HG03558 (cell line): ENCODE measurements at regions not wholly inside any gene's neighbourhood (a gene's known extent, or its start where the extent isn't known, plus 50 kb on each side); places are given as distances from the start of the nearest gene placed in this dataset.

ENCODE experiments used
- ATAC-seq: cut with Tn5 transposase; IDR thresholded peaks from one replicate; pipeline ENCODE4 v1.9.1; 2021; ENCODE audit warnings: moderate number of reproducible peaks; ENCODE audit not compliant: unreplicated experiment; ENCODE audit errors: extremely low read depth

DNA sequence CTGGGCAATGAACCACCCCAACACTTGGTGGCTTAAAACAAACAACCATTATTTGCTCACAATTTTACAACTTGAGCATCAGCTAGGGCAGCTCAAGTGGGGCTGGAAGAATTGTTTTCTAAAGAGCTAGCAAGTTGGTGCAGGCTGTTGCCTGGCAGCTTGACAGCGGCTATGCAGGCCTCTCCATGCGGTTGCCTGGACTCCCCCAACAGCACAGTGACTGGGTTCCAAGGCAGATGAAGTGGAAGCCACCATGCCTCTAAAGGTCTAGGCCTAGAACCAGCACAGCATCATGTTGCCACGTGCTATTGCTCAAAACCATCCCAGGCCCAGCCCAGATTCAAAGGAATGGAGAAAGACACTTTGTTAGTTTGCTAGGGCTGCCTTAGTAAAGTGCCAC, 114.8 kb downstream of the BCOR start:
- ATAC-seq, result no peak

DNA sequence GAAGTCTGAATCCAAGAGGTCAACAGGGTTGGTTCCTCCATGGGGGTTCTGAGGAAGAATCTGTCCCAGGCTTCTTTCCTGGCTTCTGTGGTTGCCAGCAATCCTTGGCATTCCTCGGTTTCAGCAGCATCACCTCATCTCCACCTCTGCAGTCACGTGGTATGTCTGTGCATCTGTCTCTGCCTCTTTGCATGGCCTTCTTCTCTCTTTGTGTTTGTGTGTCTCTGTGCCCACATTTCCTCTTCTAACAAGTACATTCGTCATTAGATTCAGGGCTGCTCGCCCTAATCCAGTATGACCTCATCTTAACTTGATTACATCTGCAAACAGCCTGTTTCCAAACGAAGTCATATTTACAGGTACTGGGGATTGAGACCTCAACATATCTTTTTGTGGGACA, 114.0 kb downstream of the BCOR start:
- no peak for ATAC-seq

DNA sequence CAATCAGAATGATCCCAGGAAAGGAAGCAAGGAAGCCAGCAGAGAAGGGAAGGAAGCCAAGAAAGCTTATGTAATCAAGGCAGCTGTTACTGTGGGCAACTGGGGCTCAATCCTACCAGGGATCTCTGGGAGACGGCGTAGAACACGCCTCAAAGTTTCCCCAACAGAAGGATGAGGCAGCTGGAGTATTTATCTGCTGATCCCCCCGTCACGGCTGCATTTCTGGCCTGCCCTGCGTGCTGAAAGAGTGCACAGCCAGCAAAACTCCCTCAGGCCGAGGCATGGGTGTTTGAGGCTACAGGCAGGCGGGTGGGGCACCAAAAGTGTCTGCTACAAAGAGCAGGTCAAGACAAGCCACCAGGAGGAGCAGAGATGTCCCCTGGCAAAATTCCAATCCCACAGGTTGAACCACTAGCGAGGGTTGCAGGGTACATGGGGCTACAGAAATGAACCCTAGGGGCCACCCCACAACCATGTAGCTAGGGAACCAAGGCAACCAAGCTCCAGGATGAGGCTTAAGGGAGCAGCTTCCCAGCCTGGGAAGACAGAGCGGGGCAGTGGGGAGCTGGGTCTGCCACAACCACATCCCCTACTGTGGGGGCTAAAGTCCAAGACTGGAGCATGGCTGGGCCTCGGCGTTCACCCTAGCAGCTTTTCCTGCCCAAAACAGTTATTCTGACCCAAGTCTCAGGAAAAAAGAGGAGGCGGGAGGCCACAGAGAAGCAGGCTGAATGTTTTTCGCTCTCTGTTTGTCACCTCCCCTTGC, 113.4 kb downstream of the BCOR start:
- no peak for ATAC-seq

DNA sequence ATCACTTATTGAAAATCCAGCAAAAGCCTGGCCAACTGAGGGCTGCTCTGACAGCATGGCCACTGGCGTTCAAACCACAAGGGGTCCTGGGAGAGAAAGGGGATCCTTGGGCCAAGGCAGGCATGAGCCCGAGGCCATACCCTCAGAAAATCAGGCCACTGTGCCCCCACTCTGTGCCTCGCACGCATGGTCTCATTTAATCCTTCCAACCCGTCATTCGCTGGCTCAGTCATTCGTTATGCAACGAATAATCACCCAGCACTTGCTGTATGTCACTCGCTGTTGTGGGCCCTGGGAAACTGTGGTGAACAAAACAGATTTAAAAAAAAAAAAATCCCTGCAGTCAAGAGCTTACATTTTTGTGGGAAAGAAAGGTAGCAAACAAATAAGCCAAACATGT, 112.7 kb downstream of the BCOR start:
- ATAC-seq, result no peak

DNA sequence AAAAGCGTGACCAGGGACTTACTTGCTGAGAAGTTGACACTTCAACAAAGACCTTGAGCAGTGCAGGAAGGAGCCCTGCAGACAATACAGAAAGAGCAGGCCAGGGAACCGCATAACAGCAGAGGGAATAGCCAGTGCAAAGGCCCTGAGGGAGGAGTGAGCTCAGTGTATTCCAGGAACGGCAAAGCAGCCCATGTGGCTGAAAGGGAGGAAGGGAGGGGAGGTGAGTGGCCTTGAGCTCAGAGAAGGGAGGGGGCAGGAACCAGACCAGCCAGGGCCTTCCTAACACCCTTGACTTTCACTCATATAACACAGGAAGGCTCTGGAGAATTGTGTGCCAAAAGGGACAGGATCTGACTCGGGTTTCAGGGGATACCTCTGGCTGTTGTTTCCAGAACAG, 112.2 kb downstream of the BCOR start:
- ATAC-seq, result no peak

DNA sequence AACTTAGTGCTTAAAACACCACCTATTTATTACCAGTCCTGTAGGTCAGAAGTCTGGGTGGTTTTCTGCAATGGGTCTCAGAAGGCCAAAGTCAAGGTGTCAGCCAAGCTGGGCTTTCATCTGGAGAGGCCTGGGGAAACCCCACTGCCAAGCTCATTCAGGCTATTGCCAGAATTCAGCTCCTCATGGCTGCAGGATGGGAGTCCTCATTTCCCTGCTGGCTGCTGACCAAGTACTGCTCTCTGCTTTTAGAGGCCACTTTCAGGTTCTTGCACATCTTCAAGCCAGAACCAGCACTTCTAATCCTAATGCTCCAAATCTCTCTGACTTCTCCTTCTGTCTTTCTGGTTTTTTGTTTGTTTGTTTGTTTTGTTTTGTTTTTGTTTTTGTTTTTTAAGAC, 109.3 kb downstream of the BCOR start:
- ATAC-seq, result no peak

DNA sequence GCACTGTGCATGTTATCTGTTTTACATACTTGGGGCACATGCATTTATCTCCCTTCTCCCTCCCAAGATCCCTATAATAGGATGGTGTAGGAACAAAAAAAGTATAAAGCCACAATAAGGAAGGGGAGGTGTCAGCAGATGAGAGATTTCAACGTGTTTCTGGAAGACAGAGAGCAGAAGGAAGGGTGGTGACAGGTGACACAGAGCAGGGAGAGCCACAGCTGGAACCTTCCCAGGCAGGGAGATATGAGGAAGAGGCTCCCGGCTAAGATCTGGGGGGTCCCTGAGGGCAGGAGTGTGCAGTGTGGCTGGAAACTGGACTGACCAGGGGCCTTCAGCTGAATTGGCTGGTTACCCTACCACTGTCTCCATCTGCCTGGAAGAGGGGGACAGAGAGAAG, 107.4 kb downstream of the BCOR start:
- ATAC-seq, result no peak

DNA sequence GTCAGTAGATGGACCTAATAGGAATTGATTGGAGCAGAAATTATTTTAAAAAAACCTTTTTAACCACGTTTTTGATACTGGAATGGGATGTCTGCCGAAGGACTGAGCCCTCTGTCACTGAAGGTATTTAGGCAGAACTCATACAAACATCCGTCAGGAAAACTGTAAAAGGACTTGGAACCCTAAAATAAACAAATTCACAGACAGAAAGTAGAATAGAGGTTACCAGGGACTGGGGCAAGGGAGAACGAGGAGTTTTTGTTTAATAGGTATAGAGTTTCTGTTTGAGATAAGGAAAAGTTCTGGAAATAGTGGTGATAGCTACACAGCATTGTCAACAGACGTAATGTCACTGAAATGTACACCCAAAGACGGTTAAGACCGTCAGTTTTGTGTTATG, 105.5 kb downstream of the BCOR start:
- no peak for ATAC-seq

DNA sequence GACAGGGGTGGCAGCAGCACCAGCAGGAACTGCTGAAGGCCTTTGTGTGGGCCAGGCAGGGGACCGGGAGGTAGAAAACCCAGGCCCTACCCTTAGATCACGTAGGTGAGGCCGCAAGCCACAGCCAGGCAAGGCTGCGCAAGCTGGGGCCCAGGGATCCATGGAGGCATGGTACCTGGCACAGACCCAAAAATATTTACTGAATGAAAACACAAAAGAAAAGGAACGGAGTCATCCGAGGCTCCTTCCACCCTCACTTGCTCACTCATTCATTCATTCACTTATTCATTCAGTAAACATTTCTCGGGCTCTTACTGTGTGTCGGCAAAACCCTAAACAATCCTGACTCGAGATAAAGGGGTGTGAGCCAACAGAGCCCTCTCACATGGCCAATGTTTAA, 102.3 kb downstream of the BCOR start:
- ATAC-seq, result no peak

DNA sequence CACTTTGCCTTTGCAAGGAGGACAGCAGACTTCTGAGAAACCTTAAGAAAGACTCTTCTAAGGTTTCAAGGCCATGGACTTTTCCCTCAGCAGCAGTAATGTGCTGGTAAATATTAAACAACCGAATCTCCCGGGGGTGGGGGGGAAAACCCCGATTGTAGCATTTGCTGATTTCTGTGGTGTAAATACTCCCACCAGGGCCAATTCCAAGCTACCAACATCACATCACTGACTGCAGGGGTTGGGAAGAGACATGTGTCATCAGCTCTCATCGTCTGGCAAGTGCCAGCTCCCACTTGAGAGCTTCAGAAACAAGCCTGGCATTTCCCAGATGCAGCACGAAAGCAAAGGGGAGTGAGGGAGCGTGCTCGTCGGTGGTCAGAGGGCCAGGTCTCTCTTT, 101.2 kb downstream of the BCOR start:
- ATAC-seq, result no peak

DNA sequence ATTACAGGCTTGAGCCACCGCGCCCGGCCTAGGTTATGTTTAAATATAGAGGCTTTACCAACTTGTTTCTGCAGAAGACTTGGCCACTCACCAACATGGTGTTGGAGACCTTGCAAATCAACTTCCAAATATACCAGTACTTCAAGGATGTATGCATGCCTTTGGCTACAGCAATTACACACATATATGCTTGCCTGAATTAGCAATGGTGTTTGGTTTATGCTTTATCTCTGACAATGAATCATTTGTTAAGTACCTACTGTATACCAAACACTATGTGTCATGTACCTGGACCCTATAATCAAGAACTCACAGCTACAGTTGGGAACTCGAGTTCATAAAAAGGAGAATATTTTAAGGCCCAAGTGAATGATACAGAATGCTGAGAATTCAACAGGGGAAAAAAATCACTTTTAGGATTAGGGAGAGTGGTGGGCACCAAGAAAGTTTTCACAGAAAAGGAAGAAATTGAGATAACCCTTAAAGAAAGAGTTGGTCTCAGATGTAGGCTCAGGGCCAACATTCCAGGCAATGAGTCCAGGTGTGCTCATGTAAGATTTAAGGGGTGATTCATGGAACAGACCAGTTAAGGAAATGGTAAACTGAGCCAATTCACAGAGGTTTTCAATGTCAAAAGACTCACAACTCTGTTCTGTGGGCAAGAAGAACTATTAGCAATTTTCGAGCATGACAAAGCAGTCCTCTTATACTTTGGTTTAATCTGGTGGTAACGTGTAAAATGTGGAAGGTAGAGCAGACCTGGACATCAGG, 98.9 kb downstream of the BCOR start:
- no peak for ATAC-seq
